ENCODE measurements at regions not wholly inside any gene's neighbourhood (a gene's known extent, or its start where the extent isn't known, plus 50 kb on each side); places are given as distances from the start of the nearest gene placed in this dataset.

DNA sequence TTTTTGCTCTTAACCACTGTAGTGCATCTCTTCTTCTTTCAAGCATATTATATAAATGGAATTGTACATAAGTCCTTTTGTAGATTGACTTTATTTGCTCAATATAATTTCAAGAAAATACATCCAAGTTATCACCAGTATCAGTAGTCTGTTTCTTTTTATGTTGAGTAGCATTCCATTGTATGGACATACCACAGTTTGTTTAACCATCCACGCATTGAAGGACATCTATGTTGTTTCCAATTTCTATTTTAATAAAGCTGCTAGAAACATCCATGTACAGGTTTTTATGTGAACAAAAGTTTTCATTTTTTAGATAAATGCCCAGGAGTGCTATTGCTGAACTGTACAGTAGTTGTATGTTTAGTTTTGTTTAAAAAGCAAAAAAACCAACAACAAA is 387.5 kb upstream of the SOX11 start:
- no peak for DNase-seq

DNA sequence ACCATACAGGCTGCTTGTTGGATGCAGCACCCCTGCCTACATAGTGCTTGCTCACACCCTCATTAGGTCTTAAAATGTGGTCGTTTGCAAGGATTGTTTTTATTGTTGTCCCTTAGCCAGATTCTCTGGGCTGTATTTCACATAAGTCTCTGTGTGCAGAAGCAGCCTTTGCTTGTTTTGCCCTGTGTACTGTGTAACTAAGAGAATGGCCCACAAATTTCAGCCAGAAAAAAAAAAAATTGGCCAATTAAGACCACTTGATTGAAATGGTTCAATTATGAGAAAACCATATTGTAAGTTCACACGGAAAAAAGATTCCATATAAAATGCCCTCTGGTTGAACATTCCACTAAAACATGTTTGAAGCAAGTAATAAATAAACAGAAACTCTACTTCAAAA is 377.1 kb upstream of the SOX11 start:
- DNase-seq = no peak

DNA sequence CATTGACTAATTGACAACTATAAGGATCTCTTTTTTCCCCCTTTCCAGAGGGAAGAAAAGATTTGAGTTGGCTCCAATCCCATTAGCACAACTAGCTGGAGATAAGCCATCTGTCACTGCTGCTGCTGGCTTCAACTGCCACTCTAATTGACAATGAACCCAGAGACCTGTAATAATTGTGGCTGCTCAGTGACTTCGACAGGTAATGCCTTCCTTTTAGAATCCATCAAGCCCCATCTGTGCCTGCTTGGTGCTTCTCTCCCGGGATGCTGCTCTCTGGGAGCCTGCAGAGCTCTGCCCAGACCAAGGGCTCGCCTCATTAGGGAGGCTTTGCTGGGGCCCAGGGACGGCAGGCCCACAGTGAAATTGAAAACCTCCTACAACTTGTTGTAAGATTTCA is 376.7 kb upstream of the SOX11 start:
- no peak for DNase-seq

DNA sequence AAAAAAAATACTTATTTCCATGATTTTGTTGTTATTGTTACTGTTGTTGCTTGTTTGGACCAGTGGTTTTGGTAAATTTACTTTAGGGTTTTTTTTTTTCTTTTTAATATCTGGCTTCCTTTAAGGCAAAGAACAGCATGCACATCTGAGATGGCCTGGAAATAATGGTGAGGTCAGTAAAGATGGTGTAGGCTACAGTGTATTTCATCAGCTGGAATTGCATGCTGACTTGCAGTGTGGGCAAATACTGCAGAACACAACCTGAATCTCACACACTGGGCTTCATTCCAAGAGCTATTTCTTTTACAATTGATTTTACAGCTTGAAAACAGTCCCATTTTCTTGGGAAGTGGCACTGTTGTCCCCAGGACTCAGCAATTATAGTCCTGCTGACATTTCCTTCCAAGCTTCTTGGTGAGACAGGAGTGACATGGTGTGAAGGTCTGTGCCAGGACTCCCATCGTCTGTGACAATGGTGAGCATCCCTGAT is 376.1 kb upstream of the SOX11 start:
- DNase-seq = no peak

DNA sequence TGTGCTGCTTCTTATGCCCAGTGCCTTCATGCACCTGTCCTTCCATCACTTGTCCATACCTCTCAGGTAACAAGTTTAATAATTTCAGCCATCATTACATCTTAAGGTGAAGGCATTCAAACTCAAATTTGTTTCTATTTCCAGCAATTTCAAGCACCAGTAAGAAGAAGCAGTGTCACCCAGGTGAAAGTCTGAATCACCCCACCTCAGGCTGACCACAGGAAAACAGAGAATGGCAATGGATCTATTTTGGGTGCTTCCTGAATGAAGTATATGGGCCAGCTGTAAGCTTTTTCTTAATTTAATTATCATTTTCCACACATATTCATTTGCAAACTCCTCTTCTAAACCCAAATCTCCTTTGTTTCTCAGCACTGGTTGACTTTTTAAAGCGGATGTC is 372.7 kb upstream of the SOX11 start:
- DNase-seq = no peak

DNA sequence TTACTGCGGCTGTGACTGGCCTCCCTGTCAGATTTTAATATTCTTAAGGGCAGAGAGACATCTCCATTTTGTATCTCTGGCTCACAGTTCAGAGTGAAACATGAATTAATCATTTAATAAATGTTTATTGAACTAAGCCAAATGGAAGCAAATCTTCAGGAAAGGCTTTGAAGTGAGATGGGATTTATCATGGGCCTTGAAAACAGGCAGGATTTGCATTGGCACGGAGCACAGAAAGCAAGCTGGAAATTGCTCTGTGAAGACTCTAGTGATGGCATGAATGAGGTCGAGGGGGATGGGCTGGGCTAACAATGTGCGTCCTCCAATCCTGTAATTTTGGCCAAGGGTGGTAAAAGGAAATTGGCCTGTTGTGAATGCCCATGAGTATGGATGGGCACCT is 369.8 kb upstream of the SOX11 start:
- DNase-seq = no peak

DNA sequence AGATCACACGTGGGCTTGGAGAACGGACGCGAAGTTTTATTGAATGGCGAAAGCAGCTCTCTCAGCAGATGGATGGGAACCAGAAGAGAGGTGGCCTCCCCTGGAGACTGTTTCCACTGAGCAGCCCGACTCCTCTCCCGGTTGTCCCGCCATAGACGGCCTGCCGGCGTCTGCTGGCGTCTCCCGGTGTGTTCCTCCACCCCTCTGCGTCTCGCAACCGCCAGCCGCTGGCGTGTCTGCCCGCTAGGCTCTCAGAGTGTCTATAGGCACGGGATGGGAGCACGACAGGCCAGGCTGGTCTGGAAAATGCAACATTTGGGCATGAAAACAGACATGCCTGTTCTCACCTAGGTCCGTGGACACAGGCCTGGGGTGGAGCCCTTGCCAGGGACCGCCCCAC is 366.7 kb upstream of the SOX11 start:
- no peak for DNase-seq

DNA sequence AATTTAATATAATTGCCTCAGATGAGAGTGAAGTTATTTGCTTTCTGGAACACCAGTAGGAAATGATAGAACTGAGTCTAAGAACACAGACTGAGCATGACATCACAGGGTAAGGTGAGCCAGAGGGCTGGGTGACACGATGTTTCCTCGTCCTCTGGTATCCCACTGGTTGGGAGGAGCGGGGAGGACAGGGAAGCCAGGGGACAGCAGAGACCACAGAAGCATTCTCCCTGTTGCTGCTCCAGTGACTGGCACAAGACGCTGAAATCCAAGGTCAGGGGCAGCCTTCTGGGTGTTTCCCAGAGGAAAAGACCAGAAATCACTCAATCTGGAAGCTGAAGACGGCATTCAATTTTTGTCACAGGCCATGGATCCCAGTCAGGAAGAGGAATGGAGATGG is 363.4 kb upstream of the SOX11 start:
- DNase-seq = no peak

DNA sequence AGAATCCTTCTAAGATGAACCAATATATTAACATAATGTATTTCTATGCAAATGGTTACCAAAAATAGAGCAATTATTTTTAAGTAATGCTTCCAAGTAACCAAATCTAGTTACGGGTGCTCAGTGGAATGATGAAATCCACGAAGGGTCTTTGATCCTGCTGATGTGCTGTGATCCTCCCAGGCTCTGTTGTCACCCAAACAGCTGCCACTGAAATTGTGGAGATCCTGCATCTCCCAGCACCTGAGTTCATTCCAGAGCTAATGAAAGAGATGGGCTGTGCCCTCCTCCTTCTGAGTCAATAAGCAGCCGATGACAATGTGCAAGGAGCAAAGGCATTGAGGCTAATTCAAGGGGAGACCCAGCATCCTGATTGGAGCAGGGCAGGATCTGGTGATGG is 362.4 kb upstream of the SOX11 start:
- DNase-seq = no peak

DNA sequence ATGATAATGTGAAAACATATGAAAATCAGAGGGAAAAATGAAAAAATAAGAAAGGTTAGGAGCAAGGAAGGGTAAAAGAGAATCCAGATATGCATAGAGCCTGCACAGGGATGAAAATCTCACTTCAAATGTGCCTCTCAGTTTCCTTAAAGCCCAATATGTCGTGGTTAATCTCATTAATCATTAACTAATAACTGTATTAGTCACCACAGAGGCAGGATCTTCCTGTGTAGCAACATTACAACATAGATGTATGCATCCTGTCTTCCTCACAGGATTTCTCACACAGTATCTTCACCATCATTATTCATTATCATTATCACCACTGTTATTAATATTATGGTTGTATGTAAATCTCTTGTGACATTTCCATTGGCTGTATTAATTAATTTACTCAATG is 361.2 kb upstream of the SOX11 start:
- DNase-seq = no peak

DNA sequence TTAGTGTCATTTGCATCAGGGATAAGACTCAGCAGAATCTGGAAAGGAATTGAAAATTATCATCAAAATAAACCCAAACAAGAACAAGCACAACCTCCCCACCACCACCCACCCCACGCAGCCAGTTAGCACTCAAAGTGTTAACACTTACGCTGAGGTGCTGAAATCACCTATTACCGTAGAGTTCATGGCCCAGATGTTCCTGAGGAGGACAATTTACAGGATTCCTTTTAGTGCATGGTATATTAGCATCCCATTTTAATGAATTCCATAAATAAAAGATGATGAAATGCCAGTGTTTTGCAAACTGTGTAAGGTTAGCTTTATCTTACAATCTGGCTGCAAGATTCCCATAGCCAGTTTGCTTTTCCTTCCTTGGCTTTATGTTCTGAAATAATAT is 359.3 kb upstream of the SOX11 start:
- no peak for DNase-seq

DNA sequence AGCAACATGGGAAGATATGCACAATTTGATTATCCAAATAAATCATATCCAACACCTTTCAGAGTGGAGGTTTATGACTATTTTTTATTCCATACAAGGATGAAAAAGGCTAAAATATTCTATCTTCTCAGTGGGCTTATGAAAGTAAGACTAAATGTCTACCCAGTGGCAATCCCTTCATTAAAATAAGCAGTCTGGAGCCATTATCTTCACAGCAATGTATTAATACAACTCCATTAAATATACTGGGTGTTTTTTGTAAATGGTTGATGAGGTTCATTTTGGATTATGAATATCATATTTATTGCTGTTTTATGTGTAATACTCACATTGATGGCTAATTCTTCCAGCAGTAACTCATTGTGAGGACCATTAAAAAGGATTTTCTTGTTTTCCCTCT is 352.7 kb upstream of the SOX11 start:
- no peak for DNase-seq

DNA sequence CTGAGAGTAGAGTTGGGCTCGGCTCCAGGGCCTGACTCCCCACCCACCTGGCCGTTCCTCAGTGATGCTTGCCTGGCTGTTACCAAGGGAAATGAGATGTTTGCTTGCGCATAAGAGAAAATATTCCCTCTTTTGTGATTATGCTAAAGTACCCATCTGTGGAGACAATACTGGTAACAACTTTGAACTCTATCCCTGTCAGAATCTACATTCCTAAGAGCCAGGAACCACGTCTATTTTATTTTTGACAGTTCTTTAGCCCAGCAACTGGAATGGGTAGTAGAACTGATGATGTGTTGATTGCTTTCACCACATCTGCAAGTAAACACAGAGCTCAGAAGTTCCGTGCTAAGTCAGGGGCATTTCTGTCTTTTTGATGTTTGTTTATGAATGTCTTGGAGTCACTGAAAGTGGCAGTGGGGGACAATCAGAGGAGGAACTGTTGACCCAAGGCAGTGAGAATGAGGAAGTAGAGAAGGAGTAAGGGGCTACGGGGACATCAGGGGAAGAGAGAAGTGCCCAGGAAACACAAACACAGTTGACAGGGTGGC is 348.3 kb upstream of the SOX11 start:
- no peak for DNase-seq

DNA sequence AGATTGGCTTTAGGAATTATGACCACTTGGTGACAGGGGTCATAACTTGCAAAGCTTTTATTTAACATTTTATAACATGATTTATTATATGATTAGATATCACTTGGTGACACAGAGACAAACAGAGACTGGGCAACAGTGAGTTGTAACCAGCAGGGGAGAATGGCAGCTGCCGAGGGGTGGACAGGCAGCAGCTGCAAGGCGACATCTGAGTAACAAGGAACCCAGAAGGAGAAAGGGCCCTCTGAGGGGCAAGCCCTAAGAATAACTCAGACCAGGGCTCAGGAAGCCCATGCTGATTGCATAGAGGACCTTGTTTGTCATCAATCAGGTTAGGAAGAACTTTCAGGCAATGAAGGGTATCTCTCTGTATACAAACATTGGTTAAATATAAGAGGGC is 339.9 kb upstream of the SOX11 start:
- no peak for DNase-seq

DNA sequence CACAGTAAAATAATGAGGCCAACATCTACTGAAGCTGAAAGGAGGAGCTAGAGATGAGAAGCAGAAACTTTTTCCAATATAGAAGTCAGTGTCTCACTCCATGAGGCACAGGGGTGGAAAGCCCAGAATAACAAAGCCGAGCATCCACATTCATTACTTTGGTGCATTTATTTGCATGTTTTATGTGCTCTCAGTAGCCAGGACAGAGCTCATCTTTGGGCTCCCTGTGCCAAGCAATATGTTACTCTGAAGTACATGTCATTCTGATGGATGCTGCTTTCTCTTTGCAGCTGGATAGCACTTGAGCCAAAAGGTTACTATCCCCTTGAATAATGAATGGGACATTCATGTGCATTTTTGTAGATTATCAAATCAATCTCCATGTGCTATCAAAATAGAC is 338.6 kb upstream of the SOX11 start:
- no peak for DNase-seq

DNA sequence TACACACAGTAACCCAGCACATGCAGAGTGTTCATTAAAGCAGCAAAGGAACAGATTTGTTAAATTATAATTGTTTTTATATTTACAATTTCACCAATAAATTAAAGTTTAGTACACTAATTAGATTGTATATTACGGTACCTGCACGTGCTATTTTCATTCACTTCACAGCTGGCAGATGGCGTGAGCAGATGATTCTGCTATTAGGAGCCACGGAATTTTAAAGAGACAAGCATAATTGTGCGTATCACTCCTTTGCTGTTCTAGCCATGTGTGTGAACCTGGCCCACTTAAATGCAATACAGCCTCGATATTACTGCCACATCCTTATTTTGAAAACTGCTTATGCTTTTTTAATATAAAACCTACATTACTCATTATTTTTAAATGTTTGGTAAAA is 332.8 kb upstream of the SOX11 start:
- no peak for DNase-seq

DNA sequence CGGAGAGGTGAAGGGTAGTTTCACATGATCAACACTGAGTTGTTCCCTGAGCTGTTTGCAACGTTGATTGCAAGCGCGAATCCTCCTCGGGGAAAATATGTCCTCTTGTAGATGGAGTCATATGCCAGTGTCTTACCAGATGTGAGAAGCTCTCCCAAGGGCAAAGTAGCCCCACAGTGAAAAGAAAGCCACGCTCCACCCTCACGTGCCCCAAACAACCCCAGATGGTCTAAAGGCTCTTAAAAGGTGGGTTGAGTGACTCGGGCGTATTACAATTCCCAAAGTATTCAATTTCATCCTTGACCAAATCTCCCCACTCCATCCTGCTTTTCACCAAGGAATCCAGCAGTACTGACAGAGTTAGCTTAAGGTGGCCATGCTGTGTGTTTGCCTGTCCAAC is 332.1 kb upstream of the SOX11 start:
- DNase-seq = no peak

DNA sequence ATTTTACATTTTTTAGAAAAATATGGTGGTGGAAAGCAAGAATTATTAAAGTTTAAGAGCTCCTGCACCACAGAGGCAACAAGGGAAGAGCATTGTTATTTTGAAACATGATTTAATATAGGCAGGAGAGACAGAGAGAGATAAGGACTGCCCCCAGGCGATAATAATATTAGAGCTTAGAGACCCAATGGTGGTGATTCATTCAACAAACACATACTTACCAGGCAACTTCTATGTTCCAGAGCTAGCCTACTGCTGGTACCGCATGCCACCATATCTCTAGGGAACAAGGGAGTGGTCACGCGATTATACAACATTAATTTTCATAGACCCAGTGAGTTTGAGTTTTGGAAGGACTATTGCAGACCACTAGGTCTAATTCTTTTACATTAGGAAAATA is 327.8 kb upstream of the SOX11 start:
- DNase-seq = no peak

DNA sequence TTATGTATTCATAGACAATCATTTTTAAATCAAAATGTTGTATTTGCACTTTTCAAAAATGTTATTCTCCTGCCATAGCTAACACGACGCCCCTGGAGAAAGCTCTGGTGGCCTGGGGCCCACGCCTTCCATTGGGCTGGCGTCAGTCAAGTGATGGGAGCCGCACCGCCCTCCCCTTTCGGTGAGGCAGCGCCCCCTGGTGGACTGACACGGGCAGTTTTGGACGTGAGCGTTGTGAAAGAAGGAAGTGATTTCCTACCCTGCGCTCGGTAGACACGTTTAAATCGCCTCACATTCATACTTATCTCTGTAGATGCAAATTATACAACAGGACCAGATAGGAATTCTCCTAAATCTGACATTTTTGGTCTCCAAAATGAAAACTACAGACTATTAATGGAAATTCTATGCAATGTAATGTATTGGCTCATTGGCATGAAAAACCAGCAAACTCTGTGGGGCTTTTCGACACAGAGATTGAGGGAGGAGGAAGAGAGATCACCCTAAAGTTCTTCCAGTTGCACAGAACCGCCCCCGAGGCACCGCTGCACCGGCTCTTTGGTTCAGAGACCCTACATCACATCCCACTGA is 326.2 kb upstream of the SOX11 start:
- DNase-seq = peak; percentile 37 to 78

DNA sequence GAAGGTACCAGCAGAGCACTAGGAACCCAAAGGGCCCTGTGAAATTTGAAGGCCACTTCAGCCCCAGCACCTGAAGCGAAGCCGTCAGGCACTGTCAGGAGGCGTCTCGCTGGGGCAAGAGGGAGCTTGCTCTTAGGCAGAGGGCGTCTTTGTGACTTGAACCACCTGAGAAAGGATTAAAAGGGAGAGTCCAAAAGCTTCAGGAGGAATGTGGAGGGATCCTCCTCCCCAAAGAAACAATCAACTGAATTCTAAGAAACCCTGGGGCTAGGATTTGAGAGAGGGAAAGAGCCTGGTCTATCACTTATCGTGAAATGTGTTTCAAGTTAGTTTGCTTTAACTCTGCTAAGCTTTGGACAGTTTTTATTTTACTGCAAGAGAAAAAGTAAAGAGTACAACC is 324.9 kb upstream of the SOX11 start:
- DNase-seq = no peak

DNA sequence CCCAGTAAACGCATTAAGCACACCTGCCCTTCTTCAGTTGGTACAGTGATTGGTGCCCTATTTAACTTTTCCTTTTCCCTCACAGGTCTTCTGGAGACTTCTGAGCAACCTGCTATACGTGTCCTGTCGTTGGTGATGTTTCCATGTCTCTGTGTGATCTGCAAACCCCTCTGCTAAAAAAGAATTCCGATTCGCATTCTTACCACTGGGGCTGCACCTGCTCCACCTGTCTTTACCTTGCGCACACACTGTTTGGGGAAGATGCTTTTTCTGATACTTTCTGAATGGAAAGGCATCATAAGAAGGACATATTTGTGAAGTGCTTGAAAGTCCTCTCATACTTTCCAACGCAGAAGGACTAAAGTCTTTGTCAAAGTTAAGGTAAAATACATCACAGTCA is 323.9 kb upstream of the SOX11 start:
- no peak for DNase-seq

DNA sequence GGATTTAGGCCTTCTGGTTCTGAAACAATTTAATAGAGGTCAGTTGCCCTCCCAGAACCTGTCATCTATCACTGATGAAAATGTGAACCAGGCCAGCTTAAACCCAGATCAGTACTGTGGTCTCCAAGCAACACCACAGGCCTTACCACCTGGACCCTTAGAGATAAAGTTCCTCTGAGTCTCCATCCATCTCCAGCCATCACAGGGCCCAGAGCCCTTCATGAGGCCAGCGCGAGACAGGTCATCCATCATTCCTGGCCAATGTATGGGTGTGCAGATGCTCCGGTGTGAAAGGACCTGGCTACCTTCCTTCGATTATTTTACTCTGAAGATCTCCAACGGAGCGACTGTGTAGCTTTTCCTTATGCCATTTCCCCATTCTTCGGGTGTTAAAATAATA is 322.7 kb upstream of the SOX11 start:
- no peak for DNase-seq

DNA sequence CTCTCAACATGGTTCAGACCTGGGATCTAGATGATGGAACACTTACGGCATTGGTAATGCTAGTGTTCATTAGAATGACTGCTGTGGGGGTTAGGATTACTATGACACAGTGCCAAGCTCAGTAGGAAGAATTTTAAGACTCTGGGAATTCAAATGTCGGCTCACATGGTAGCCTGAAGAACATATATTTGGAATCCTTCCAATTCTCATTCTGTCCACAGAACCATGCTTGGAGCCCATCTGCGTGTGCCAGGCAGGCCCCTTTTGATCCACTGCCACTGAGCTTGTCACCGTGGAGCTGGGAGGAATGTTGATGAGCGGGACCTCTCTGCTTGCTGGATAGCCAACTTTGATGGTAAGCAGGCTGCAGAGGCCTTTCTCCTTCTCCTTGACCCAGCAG is 322.0 kb upstream of the SOX11 start:
- no peak for DNase-seq

DNA sequence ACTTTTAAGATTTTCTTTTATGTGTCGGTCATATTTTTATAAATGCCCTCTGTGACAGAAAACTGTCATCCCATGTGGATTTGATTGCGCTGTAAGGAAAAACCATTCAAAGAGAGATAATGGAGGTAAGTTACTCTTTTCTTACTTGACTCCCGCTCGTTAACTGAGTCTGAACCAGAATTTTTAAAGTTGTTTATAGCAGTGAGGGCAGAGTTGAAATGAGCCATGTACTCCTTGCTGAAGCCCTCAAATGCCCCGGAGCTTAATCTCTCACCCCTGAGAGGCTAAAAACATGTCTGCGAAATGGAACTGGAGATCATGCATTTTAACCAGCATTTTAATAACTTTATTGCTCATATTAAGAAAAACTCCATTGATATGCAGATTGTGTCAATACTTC is 320.0 kb upstream of the SOX11 start:
- no peak for DNase-seq

DNA sequence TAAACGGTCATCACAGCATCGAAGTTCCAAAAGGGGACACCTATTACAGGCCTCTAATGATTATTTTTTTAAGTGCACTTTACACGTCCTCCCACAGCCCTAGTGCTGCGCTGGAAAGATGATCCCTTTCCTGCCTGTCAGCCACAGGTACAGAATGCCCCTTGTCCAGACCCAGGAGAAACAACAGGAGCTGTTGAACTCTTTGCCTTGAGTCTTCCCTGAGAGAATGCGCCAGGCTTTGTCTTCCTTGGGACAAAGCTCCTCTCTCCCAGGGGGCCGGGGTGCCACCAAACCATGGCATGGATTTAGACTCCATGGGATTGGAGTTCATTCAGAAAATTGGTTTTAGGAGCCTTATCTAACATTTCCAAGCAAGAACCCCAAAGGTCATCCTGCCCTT is 319.0 kb upstream of the SOX11 start:
- DNase-seq = no peak

DNA sequence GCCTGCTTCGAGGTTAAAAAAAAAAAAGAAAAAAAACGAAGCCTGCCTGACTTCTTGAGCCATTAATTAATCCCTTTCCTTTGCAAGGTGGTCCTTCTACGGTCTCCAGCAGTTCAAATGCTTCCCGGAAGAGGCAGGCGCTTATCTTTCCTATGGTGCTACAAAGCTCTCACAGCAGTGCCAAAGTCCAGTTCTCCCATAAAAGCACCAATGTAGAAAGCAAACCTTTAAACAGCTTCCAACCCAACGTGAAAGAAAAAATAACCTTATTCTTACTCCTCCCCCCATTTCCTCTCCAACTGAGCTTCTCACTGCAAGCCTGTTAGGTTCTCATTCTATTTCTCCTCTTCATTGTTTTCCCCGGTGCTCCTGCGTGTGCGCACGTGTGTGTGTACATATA is 317.4 kb upstream of the SOX11 start:
- no peak for DNase-seq

All from inflammatory macrophage treated with lipopolysaccharide for 1 hour (primary cell).